ENCODE measurements at regions not wholly inside any gene's neighbourhood (a gene's known extent, or its start where the extent isn't known, plus 50 kb on each side); places are given as distances from the start of the nearest gene placed in this dataset.

DNA sequence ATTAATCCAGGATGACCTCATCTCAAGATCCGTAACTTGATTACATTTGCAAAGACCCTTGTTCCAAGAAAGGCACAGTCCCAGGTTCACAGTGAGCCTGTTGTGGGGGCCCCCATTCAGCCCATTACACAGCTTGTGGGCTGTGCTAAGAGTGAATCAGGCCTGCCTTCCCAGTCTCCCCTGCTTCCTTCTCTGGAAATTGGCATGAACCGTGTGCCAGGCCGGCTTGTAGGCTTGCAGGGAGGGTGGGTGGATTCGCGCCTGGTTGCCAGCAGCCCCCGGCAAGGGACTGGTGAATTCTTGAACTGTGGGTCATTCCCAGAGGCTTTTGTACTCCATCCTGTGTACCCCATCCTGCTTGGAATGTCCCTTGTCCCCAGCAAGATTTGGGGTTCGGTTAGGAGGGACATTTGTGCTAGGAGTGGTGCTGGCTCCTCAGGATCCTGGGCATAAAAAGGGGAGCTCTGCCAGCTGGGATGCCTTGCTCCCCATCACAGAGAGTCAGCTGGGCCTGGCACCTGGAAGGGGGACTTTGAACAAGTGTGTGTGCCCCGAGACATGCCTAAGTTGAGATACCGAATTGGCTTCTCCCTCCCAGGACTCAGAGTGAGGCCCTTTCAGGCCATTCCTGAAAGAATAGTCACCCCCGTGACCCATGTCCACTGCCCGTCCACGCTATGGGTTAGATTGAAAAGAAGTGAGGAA is 818.2 kb downstream of the BRD1 start:
- Histone ChIP-seq H3K27me3 (ENCODE audit: insufficient read depth, poor library complexity, severe bottlenecking) (no peaks in the 10 kb centered on the region), H3K27ac (replicated peaks) (no peak overlapping the region), H3K4me3 (replicated peaks; ENCODE audit: insufficient read depth, low read length) (no peak overlapping the region)
- no peak for TF ChIP-seq SPI1 (IDR thresholded peaks at IDR 0.05; ENCODE audit: borderline replicate concordance, low read depth)
- TF ChIP-seq, protein P1, sequence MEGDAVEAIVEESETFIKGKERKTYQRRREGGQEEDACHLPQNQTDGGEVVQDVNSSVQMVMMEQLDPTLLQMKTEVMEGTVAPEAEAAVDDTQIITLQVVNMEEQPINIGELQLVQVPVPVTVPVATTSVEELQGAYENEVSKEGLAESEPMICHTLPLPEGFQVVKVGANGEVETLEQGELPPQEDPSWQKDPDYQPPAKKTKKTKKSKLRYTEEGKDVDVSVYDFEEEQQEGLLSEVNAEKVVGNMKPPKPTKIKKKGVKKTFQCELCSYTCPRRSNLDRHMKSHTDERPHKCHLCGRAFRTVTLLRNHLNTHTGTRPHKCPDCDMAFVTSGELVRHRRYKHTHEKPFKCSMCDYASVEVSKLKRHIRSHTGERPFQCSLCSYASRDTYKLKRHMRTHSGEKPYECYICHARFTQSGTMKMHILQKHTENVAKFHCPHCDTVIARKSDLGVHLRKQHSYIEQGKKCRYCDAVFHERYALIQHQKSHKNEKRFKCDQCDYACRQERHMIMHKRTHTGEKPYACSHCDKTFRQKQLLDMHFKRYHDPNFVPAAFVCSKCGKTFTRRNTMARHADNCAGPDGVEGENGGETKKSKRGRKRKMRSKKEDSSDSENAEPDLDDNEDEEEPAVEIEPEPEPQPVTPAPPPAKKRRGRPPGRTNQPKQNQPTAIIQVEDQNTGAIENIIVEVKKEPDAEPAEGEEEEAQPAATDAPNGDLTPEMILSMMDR (IDR thresholded peaks at IDR 0.05; ENCODE audit: insufficient read depth, low read length): no peak
- TF ChIP-seq, protein P2, sequence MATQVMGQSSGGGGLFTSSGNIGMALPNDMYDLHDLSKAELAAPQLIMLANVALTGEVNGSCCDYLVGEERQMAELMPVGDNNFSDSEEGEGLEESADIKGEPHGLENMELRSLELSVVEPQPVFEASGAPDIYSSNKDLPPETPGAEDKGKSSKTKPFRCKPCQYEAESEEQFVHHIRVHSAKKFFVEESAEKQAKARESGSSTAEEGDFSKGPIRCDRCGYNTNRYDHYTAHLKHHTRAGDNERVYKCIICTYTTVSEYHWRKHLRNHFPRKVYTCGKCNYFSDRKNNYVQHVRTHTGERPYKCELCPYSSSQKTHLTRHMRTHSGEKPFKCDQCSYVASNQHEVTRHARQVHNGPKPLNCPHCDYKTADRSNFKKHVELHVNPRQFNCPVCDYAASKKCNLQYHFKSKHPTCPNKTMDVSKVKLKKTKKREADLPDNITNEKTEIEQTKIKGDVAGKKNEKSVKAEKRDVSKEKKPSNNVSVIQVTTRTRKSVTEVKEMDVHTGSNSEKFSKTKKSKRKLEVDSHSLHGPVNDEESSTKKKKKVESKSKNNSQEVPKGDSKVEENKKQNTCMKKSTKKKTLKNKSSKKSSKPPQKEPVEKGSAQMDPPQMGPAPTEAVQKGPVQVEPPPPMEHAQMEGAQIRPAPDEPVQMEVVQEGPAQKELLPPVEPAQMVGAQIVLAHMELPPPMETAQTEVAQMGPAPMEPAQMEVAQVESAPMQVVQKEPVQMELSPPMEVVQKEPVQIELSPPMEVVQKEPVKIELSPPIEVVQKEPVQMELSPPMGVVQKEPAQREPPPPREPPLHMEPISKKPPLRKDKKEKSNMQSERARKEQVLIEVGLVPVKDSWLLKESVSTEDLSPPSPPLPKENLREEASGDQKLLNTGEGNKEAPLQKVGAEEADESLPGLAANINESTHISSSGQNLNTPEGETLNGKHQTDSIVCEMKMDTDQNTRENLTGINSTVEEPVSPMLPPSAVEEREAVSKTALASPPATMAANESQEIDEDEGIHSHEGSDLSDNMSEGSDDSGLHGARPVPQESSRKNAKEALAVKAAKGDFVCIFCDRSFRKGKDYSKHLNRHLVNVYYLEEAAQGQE (IDR thresholded peaks at IDR 0.05; ENCODE audit: insufficient replicate concordance, low read depth): no peak
- no peak for TF ChIP-seq GABPA (IDR thresholded peaks at IDR 0.05; ENCODE audit: low read depth)
- TF ChIP-seq POLR2AphosphoS5 (IDR thresholded peaks at IDR 0.05; ENCODE audit: low read depth): no peak
- DNase-seq (ENCODE audit: low read depth in 1 of 2, low spot score in 1 of 2): no peak

- Histone ChIP-seq H3K27ac (replicated peaks) (no peak overlapping the region), H3K27me3 (ENCODE audit: insufficient read depth, poor library complexity, severe bottlenecking) (no peaks in the 10 kb centered on the region), H3K4me3 (replicated peaks; ENCODE audit: insufficient read depth, low read length) (no peak overlapping the region)
- TF ChIP-seq, protein P2 (IDR thresholded peaks at IDR 0.05; ENCODE audit: insufficient replicate concordance, low read depth): no peak
- TF ChIP-seq, protein P1 (IDR thresholded peaks at IDR 0.05; ENCODE audit: insufficient read depth, low read length): no peak
- TF ChIP-seq POLR2AphosphoS5 (IDR thresholded peaks at IDR 0.05; ENCODE audit: low read depth) (no peak), SPI1 (IDR thresholded peaks at IDR 0.05; ENCODE audit: borderline replicate concordance, low read depth) (no peak), GABPA (IDR thresholded peaks at IDR 0.05; ENCODE audit: low read depth) (no peak)
- DNase-seq (ENCODE audit: low read depth in 1 of 2, low spot score in 1 of 2): no peak
Measured at GRCh38 chr22:49008682-49009235, 818.9 kb downstream of the BRD1 start.

GRCh38 chr22:49007013-49007653 is 820.5 kb downstream of the BRD1 start:
- DNase-seq (ENCODE audit: low read depth in 1 of 2, low spot score in 1 of 2): no peak
- Histone ChIP-seq H3K27ac (replicated peaks) (no peak overlapping the region), H3K4me3 (replicated peaks; ENCODE audit: insufficient read depth, low read length) (no peak overlapping the region), H3K27me3 (ENCODE audit: insufficient read depth, poor library complexity, severe bottlenecking) (no peaks in the 10 kb centered on the region)
- TF ChIP-seq SPI1 (IDR thresholded peaks at IDR 0.05; ENCODE audit: borderline replicate concordance, low read depth): no peak
- TF ChIP-seq, protein P1 (IDR thresholded peaks at IDR 0.05; ENCODE audit: insufficient read depth, low read length): no peak
- TF ChIP-seq, protein P2 (IDR thresholded peaks at IDR 0.05; ENCODE audit: insufficient replicate concordance, low read depth): no peak
- TF ChIP-seq POLR2AphosphoS5 (IDR thresholded peaks at IDR 0.05; ENCODE audit: low read depth): no peak

Data from HL-60 (cell line).